Fibroblast of upper back skin (primary cell): ENCODE measurements at regions not wholly inside any gene's neighbourhood (a gene's known extent, or its start where the extent isn't known, plus 50 kb on each side); places are given as distances from the start of the nearest gene placed in this dataset.
A peak's percentile ranks its signal among the peaks of the same experiment; 100 is the strongest.

Experiments
- DNase-seq: peaks from one replicate; pipeline ENCODE4 v3.0.0-alpha.2; 2013

- DNase-seq: no peak
Observed at GRCh38 chr11:112403432-112403831, 142.8 kb upstream of the PLET1 start.

GRCh38 chr11:112404112-112404511, 143.5 kb upstream of the PLET1 start:
- DNase-seq: no peak

- DNase-seq: no peak
Observed at GRCh38 chr11:112408517-112408916, 147.9 kb upstream of the PLET1 start.

- DNase-seq: no peak
Observed at GRCh38 chr11:112410325-112410724, 149.7 kb upstream of the PLET1 start.

GRCh38 chr11:112412383-112412782, 151.7 kb upstream of the PLET1 start:
- no peak for DNase-seq

- DNase-seq: no peak
Observed at GRCh38 chr11:112417339-112417738, 156.7 kb upstream of the PLET1 start.

GRCh38 chr11:112418438-112418837, 157.8 kb upstream of the PLET1 start:
- no peak for DNase-seq

GRCh38 chr11:112421879-112422278, 161.2 kb upstream of the PLET1 start:
- DNase-seq: no peak

GRCh38 chr11:112425121-112425520, 164.5 kb upstream of the PLET1 start:
- no peak for DNase-seq

GRCh38 chr11:112437096-112437495, 176.4 kb upstream of the PLET1 start:
- DNase-seq: no peak

- no peak for DNase-seq
Observed at GRCh38 chr11:112439614-112440013, 179.0 kb upstream of the PLET1 start.

GRCh38 chr11:112440518-112440917, 179.9 kb upstream of the PLET1 start:
- DNase-seq: peak; percentile 4

- DNase-seq: no peak
Observed at GRCh38 chr11:112448168-112448567, 187.5 kb upstream of the PLET1 start.

GRCh38 chr11:112448806-112449205, 188.1 kb upstream of the PLET1 start:
- no peak for DNase-seq

GRCh38 chr11:112451250-112451649, 190.6 kb upstream of the PLET1 start:
- no peak for DNase-seq

- DNase-seq: peak; percentile 9
Observed at GRCh38 chr11:112453601-112454577, 193.2 kb upstream of the PLET1 start.

- no peak for DNase-seq
Observed at GRCh38 chr11:112454841-112455240, 194.2 kb upstream of the PLET1 start.

GRCh38 chr11:112455791-112456190, 195.1 kb upstream of the PLET1 start:
- peak; percentile 29 for DNase-seq

GRCh38 chr11:112457532-112457931, 196.9 kb upstream of the PLET1 start:
- DNase-seq: no peak

- DNase-seq: peak; percentile 2
Observed at GRCh38 chr11:112459001-112459400, 198.3 kb upstream of the PLET1 start.

- DNase-seq: no peak
Observed at GRCh38 chr11:112460141-112460540, 199.5 kb upstream of the PLET1 start.

GRCh38 chr11:112464949-112465348, 204.3 kb upstream of the PLET1 start:
- DNase-seq: no peak

- DNase-seq: no peak
Observed at GRCh38 chr11:112465433-112466024, 204.9 kb upstream of the PLET1 start.

- DNase-seq: no peak
Observed at GRCh38 chr11:112467721-112468120, 207.1 kb upstream of the PLET1 start.
